ENCODE measurements at regions not wholly inside any gene's neighbourhood (a gene's known extent, or its start where the extent isn't known, plus 50 kb on each side); places are given as distances from the start of the nearest gene placed in this dataset.

DNA sequence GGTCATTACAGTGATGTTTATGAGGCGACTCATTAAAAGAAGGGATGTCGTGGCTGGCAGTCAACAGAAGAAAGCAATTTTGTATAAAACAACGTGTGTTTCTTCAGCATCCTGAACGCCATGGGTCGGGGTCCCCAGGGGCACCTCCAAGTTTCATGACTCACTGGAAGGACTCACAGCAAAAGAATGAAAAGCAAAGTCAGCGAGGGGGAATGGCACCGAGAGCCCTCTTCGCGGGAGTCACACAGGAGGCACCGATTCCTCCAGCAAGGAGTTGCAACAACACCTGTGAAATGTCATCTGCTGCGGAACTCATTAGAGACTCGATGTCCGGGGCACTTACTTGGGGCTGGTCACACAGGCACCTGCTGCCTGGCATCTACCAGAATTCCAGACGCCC, 130.7 kb upstream of the PEG3 start:
- DNase-seq (no peak), ATAC-seq (no peak)
- Histone ChIP-seq H3K9me3 (peaks cover 0 to 42% (median 0%) of the 10 kb centered on the region in 11 donors), H3K36me3 (no peaks in the 10 kb centered on the region), H3K27ac (no peak overlapping the region), H3K27me3 (peaks cover 0 to 56% (median 28%) of the 10 kb centered on the region in 7 donors), H3K4me3 (no peak overlapping the region), H3K4me1 (no peaks in the 10 kb centered on the region)
- 71 to 80% methylated on average over 14 of the region's 14 CpGs for WGBS, 2 donors
- intact Hi-C loops (cut with DNase I), result loop anchor here in 1 of 10 donors (10.0 kb wide), 1 partner anchor 74 kb away; no protein-coding TSS in a partner anchor
- TF ChIP-seq, protein P1, sequence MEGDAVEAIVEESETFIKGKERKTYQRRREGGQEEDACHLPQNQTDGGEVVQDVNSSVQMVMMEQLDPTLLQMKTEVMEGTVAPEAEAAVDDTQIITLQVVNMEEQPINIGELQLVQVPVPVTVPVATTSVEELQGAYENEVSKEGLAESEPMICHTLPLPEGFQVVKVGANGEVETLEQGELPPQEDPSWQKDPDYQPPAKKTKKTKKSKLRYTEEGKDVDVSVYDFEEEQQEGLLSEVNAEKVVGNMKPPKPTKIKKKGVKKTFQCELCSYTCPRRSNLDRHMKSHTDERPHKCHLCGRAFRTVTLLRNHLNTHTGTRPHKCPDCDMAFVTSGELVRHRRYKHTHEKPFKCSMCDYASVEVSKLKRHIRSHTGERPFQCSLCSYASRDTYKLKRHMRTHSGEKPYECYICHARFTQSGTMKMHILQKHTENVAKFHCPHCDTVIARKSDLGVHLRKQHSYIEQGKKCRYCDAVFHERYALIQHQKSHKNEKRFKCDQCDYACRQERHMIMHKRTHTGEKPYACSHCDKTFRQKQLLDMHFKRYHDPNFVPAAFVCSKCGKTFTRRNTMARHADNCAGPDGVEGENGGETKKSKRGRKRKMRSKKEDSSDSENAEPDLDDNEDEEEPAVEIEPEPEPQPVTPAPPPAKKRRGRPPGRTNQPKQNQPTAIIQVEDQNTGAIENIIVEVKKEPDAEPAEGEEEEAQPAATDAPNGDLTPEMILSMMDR (IDR thresholded peaks at IDR 0.05), result no peak

DNA sequence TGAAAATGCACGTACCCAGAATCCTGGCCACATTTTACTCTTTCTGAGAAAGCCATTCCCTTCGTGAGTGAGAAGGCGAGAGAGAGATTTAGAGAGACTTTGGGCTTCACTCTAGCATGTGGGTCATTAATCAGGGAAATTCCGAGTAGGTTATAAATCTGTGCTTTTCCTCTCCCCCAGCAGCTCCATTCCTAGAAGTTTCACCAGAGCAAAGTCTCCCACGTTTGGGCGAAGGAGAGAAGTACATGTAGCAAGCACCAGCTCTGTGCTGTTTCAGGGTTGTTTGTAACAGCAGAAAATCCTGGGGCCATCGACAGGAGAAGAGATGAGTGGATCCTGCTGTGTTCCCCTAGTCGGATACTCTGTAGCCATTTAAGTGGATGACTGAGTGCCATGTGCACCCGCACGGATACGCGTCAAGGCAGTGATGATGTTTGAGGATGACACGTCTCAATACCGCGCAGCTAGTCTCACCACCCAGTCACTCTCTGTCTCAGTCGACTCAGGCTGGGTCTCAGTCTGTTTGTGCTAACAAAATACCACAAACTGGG, 131.8 kb upstream of the PEG3 start:
- Histone ChIP-seq H3K4me1 (no peaks in the 10 kb centered on the region), H3K4me3 (no peak overlapping the region), H3K36me3 (no peaks in the 10 kb centered on the region), H3K27ac (no peak overlapping the region), H3K27me3 (peaks cover 0 to 52% (median 31%) of the 10 kb centered on the region in 7 donors), H3K9me3 (peaks cover 0 to 43% (median 0%) of the 10 kb centered on the region in 11 donors)
- TF ChIP-seq, protein P1 (IDR thresholded peaks at IDR 0.05), result no peak
- 73 to 74% methylated on average over 16 of the region's 16 CpGs for WGBS, 2 donors
- DNase-seq, result no peak
- intact Hi-C loops (cut with DNase I), result loop anchor here in 1 of 10 donors (10.0 kb wide), 1 partner anchor 72 kb away; no protein-coding TSS in a partner anchor
- no peak for ATAC-seq

DNA sequence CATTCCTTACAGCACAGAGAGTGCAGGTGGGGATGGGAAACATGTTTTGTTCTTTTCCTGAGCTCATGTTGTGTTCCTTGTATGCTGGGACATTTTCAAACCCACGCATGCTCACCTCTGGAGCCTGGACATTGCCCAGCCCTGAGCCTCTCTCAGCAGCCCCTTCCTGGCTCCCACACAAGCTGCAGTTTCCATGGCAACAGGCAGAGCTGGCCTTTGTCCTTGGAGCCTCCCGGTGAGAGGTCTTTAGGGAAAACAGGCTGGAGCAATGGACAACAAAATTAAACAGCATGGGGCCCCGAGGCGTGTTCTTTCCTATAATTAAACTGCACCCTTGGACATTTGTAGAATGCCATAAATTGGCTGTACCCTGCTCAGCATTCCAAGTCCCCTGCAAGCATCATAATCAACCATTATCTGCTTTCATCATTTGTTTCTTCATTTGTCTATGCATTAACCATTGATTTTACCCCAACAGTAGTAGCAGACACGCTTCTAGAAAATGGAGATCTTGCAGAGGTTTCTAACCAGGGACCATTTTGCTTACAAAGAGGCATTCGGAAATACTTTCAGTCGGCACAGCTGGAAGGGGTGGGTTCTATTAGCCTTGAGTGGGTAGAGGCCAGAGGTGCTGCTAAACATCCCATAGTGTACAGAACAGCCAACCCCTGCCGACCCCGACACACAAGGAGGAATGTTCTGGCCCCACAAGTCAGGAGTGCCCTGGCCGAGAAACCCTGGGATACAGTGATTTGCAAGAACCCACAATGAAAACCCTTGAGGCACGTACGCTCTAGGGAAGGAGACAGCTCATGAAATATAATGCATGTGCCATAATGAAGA, 133.4 kb upstream of the PEG3 start:
- TF ChIP-seq, protein P1 (IDR thresholded peaks at IDR 0.05), result no peak
- Histone ChIP-seq H3K27me3 (peaks cover 0 to 54% (median 36%) of the 10 kb centered on the region in 7 donors), H3K4me1 (no peaks in the 10 kb centered on the region), H3K4me3 (no peak overlapping the region), H3K27ac (no peak overlapping the region), H3K36me3 (no peaks in the 10 kb centered on the region), H3K9me3 (peaks cover 0 to 59% (median 0%) of the 10 kb centered on the region in 11 donors)
- intact Hi-C loops (cut with DNase I), result loop anchor here in 1 of 10 donors (10.0 kb wide), 1 partner anchor 71 kb away; no protein-coding TSS in a partner anchor
- ATAC-seq, result no peak
- WGBS, 2 donors, result 39 to 45% methylated on average over 12 of the region's 12 CpGs
- no peak for DNase-seq

DNA sequence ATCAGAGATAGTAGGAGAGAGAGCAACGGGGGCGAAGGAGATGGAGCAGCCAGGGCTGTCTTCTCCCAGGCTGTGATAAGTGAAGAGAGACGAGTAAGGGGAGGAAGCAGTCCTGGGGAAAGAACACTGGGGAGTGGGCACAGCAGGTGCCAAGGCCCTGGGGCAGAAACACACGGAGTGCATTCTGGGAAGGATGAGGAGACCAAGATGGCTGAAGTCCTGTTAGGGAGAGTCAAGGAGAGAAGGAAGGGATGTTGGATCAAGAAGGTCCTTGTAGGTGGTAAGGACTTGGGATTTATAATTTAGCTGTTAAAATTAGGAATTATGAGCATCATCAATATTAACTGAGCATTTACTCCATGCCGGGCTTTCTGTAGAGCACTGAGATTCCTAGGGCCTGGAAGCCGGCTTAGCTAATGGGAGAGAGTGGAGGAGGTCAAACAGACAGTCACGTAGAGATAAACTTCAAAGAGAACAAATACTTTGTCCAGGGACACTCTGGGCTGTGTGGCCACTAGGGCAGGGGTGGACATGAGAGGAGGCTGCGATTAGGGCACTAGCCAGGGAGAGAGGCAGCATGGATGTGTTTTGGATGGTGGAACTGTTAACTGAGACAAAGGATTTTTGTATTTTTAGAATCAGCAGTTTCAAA, 134.2 kb upstream of the PEG3 start:
- H3K4me1 ChIP-seq, result no peaks in the 10 kb centered on the region
- ATAC-seq, result no peak
- 47 to 48% methylated on average over 8 of the region's 8 CpGs for WGBS, 2 donors
- H3K4me3 ChIP-seq, result no peak overlapping the region
- intact Hi-C loops (cut with DNase I), result loop anchor here in 1 of 10 donors (10.0 kb wide), 1 partner anchor 70 kb away; no protein-coding TSS in a partner anchor
- TF ChIP-seq, protein P1 (IDR thresholded peaks at IDR 0.05), result no peak
- DNase-seq, result no peak
- peaks cover 0 to 58% (median 36%) of the 10 kb centered on the region in 7 donors for H3K27me3 ChIP-seq
- no peaks in the 10 kb centered on the region for H3K36me3 ChIP-seq
- no peak overlapping the region for H3K27ac ChIP-seq
- peaks cover 0 to 64% (median 0%) of the 10 kb centered on the region in 11 donors for H3K9me3 ChIP-seq
